ENCODE measurements at regions not wholly inside any gene's neighbourhood (a gene's known extent, or its start where the extent isn't known, plus 50 kb on each side); places are given as distances from the start of the nearest gene placed in this dataset.

- TF ChIP-seq, protein P1, sequence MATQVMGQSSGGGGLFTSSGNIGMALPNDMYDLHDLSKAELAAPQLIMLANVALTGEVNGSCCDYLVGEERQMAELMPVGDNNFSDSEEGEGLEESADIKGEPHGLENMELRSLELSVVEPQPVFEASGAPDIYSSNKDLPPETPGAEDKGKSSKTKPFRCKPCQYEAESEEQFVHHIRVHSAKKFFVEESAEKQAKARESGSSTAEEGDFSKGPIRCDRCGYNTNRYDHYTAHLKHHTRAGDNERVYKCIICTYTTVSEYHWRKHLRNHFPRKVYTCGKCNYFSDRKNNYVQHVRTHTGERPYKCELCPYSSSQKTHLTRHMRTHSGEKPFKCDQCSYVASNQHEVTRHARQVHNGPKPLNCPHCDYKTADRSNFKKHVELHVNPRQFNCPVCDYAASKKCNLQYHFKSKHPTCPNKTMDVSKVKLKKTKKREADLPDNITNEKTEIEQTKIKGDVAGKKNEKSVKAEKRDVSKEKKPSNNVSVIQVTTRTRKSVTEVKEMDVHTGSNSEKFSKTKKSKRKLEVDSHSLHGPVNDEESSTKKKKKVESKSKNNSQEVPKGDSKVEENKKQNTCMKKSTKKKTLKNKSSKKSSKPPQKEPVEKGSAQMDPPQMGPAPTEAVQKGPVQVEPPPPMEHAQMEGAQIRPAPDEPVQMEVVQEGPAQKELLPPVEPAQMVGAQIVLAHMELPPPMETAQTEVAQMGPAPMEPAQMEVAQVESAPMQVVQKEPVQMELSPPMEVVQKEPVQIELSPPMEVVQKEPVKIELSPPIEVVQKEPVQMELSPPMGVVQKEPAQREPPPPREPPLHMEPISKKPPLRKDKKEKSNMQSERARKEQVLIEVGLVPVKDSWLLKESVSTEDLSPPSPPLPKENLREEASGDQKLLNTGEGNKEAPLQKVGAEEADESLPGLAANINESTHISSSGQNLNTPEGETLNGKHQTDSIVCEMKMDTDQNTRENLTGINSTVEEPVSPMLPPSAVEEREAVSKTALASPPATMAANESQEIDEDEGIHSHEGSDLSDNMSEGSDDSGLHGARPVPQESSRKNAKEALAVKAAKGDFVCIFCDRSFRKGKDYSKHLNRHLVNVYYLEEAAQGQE (IDR thresholded peaks at IDR 0.05; ENCODE audit: insufficient read depth in 1 of 2, low read depth in 2 of 2, low read length in 1 of 2): no peak
- TF ChIP-seq, protein P2, sequence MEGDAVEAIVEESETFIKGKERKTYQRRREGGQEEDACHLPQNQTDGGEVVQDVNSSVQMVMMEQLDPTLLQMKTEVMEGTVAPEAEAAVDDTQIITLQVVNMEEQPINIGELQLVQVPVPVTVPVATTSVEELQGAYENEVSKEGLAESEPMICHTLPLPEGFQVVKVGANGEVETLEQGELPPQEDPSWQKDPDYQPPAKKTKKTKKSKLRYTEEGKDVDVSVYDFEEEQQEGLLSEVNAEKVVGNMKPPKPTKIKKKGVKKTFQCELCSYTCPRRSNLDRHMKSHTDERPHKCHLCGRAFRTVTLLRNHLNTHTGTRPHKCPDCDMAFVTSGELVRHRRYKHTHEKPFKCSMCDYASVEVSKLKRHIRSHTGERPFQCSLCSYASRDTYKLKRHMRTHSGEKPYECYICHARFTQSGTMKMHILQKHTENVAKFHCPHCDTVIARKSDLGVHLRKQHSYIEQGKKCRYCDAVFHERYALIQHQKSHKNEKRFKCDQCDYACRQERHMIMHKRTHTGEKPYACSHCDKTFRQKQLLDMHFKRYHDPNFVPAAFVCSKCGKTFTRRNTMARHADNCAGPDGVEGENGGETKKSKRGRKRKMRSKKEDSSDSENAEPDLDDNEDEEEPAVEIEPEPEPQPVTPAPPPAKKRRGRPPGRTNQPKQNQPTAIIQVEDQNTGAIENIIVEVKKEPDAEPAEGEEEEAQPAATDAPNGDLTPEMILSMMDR (IDR thresholded peaks at IDR 0.05): no peak
- TF ChIP-seq TCF7L2 (IDR thresholded peaks at IDR 0.05; ENCODE audit: low read depth, low read length) (no peak), POLR2AphosphoS5 (IDR thresholded peaks at IDR 0.05; ENCODE audit: low read depth, low read length) (no peak)
These were observed 173.3 kb upstream of the HMHB1 start for GRCh38 chr5:143638654-143639053.
